Caco-2 (cell line): ENCODE measurements at regions not wholly inside any gene's neighbourhood (a gene's known extent, or its start where the extent isn't known, plus 50 kb on each side); places are given as distances from the start of the nearest gene placed in this dataset.

Experiments used
- BruUV-seq: library from RNA; stranded (reverse); fragments of 400-500 nt; replicated peaks from 2 replicates; lab custom pipeline; 2021; lab: Mats Ljungman, UMichigan
- CTCF ChIA-PET: fragments of 300-600 bp; sonication (Branson Sonifier 250); formaldehyde crosslinking; loops from one replicate; lab custom pipeline; 2022; ENCODE audit warnings: antibody characterized with exemption; lab: Charles Lee
- POLR2A ChIA-PET: fragments of 300-600 bp; sonication (Branson Sonifier 250); formaldehyde crosslinking; loops from one replicate; lab custom pipeline; 2022; ENCODE audit warnings: antibody characterized with exemption; lab: Charles Lee
- DNase-seq, 2 experiments: peaks; one replicate each; pipeline versions ENCODE4 v3.0.0 to v3.0.0-alpha.2; 2020 to 2022
- H3K27me3 ChIP-seq: replicated peaks from 2 replicates; pipeline ENCODE4 v1.6.0; 2011; ENCODE audit warnings: low read length; ENCODE audit not compliant: control insufficient read depth, insufficient read depth
- H3K36me3 ChIP-seq: 2 replicates; pipeline ENCODE4 v1.5.1; 2011; ENCODE audit warnings: low read length; ENCODE audit not compliant: control insufficient read depth, insufficient read depth
- H3K4me1 ChIP-seq: fragments of 250-450 bp; sonication (Bioruptor Pico); 2 replicates; pipeline ENCODE4 v1.5.1; 2020; ENCODE audit warnings: mild to moderate bottlenecking
- H3K4me3 ChIP-seq: 2 replicates; pipeline ENCODE4 v1.5.1; 2011; ENCODE audit warnings: low read depth, mild to moderate bottlenecking, control low read depth, low read length
- H3K9me3 ChIP-seq: fragments of 250-450 bp; sonication (Bioruptor Pico); 2 replicates; pipeline ENCODE4 v1.5.1; 2020; ENCODE audit warnings: mild to moderate bottlenecking, moderate library complexity
- H3K27ac Mint-ChIP-seq: one replicate; pipeline ENCODE4 v1.8.0; 2022; ENCODE audit warnings: mixed read lengths; ENCODE audit not compliant: unreplicated experiment
- H3K27me3 Mint-ChIP-seq: one replicate; pipeline ENCODE4 v1.8.0; 2022; ENCODE audit warnings: mixed read lengths; ENCODE audit not compliant: insufficient read depth, unreplicated experiment
- H3K36me3 Mint-ChIP-seq: one replicate; pipeline ENCODE4 v1.8.0; 2022; ENCODE audit warnings: mild to moderate bottlenecking, mixed read lengths; ENCODE audit not compliant: insufficient read depth, unreplicated experiment
- H3K4me1 Mint-ChIP-seq: one replicate; pipeline ENCODE4 v1.8.0; 2022; ENCODE audit warnings: low read depth, mixed read lengths; ENCODE audit not compliant: unreplicated experiment
- H3K4me3 Mint-ChIP-seq: one replicate; pipeline ENCODE4 v1.8.0; 2022; ENCODE audit warnings: mild to moderate bottlenecking, moderate library complexity, mixed read lengths; ENCODE audit not compliant: unreplicated experiment
- H3K9me3 Mint-ChIP-seq: one replicate; pipeline ENCODE4 v1.8.0; 2022; ENCODE audit warnings: mixed read lengths; ENCODE audit not compliant: unreplicated experiment
- CTCF ChIP-seq, 2 experiments: fragments of 200-600 bp in 1 of 2; IDR thresholded peaks; 1 replicate in 1 of 2; 2 replicates in 1 of 2; pipeline versions ENCODE4 v1.5.1 to v1.8.0; 2011 to 2022; ENCODE audit warnings: antibody characterized with exemption in 1 of 2, control low read depth in 1 of 2, inconsistent platforms in 1 of 2, low read depth in 1 of 2, low read length in 1 of 2, mild to moderate bottlenecking in 1 of 2, moderate library complexity in 1 of 2; ENCODE audit not compliant: insufficient read depth in 1 of 2, severe bottlenecking in 1 of 2, unreplicated experiment in 1 of 2
- intact Hi-C: fragments of 100-400 bp; cut with micrococcal nuclease; formaldehyde crosslinking; loops from one replicate; pipeline ENCODE4 v1.10.0; 2022; ENCODE audit not compliant: unreplicated experiment

- no TSS peak for BruUV-seq
- Mint-ChIP-seq H3K27me3 (peaks cover 12% of the 10 kb centered on the region), H3K9me3 (no peaks in the 10 kb centered on the region), H3K4me3 (no peak overlapping the region), H3K36me3 (no peaks in the 10 kb centered on the region), H3K4me1 (no peaks in the 10 kb centered on the region), H3K27ac (no peak overlapping the region)
- DNase-seq: no peak
- H3K36me3 ChIP-seq: no peaks in the 10 kb centered on the region
- intact Hi-C loops: no loop called here
- POLR2A ChIA-PET: no interaction called here
- no peaks in the 10 kb centered on the region for H3K27me3 ChIP-seq
- CTCF ChIA-PET: no interaction called here
- H3K9me3 ChIP-seq: no peaks in the 10 kb centered on the region
- H3K4me1 ChIP-seq: no peaks in the 10 kb centered on the region
- TF ChIP-seq CTCF (IDR thresholded peaks at IDR 0.05; ENCODE audit: insufficient read depth in 1 of 2, low read depth in 1 of 2, low read length in 1 of 2, severe bottlenecking in 1 of 2, unreplicated experiment in 1 of 2): no peak
- no peak overlapping the region for H3K4me3 ChIP-seq
Observed at GRCh38 chr12:118534003-118534402, 157.6 kb downstream of the SUDS3 start.

GRCh38 chr12:118536306-118536906 lies 160.1 kb downstream of the SUDS3 start:
- Histone ChIP-seq H3K9me3 (no peaks in the 10 kb centered on the region), H3K36me3 (no peaks in the 10 kb centered on the region), H3K4me3 (no peak overlapping the region), H3K4me1 (no peaks in the 10 kb centered on the region), H3K27me3 (no peaks in the 10 kb centered on the region)
- Mint-ChIP-seq H3K9me3 (no peaks in the 10 kb centered on the region), H3K27ac (no peak overlapping the region), H3K4me3 (no peak overlapping the region), H3K4me1 (no peaks in the 10 kb centered on the region), H3K27me3 (peaks cover 8% of the 10 kb centered on the region), H3K36me3 (no peaks in the 10 kb centered on the region)
- ChIA-PET CTCF (no interaction called here), POLR2A (no interaction called here)
- intact Hi-C loops: no loop called here
- no peak for DNase-seq
- BruUV-seq: no TSS peak
- TF ChIP-seq CTCF (IDR thresholded peaks at IDR 0.05; ENCODE audit: insufficient read depth in 1 of 2, low read depth in 1 of 2, low read length in 1 of 2, severe bottlenecking in 1 of 2, unreplicated experiment in 1 of 2): no peak

- Histone ChIP-seq H3K27me3 (no peaks in the 10 kb centered on the region), H3K4me1 (no peaks in the 10 kb centered on the region), H3K9me3 (no peaks in the 10 kb centered on the region), H3K36me3 (no peaks in the 10 kb centered on the region), H3K4me3 (no peak overlapping the region)
- H3K36me3 Mint-ChIP-seq: peaks cover 6% of the 10 kb centered on the region
- peaks cover 8% of the 10 kb centered on the region for H3K27me3 Mint-ChIP-seq
- intact Hi-C loops: no loop called here
- H3K4me1 Mint-ChIP-seq: no peaks in the 10 kb centered on the region
- no TSS peak for BruUV-seq
- ChIA-PET CTCF (no interaction called here), POLR2A (no interaction called here)
- TF ChIP-seq CTCF (IDR thresholded peaks at IDR 0.05; ENCODE audit: insufficient read depth in 1 of 2, low read depth in 1 of 2, low read length in 1 of 2, severe bottlenecking in 1 of 2, unreplicated experiment in 1 of 2): no peak
- no peak for DNase-seq
- no peak overlapping the region for H3K27ac Mint-ChIP-seq
- H3K4me3 Mint-ChIP-seq: no peak overlapping the region
- no peaks in the 10 kb centered on the region for H3K9me3 Mint-ChIP-seq
Observed at GRCh38 chr12:118537481-118537917, 161.1 kb downstream of the SUDS3 start.
